ENCODE measurements at regions not wholly inside any gene's neighbourhood (a gene's known extent, or its start where the extent isn't known, plus 50 kb on each side); places are given as distances from the start of the nearest gene placed in this dataset.

GRCh38 chr1:5490635-5491034 is 501.6 kb downstream of the NPHP4 start:
- TF ChIP-seq POLR2A (IDR thresholded peaks at IDR 0.05) (no peak), CTCF (IDR thresholded peaks at IDR 0.05) (no peak)

All from body of pancreas (tissue), 4 donors.